Suprapubic skin (tissue), 4 donors: ENCODE measurements at regions not wholly inside any gene's neighbourhood (a gene's known extent, or its start where the extent isn't known, plus 50 kb on each side); places are given as distances from the start of the nearest gene placed in this dataset.
"Not testable (repeated sequence)": the region's sequence is repeated elsewhere in the genome, so short reads cannot be mapped to it uniquely, and the experiment has no call there.

Experiments
- DNase-seq, 2 donors: peaks; one replicate each; pipeline ENCODE4 v3.0.0-alpha.2; 2019; ENCODE audit warnings: low spot score in 2 of 2
- H3K27ac ChIP-seq: fragments of 200-600 bp; sonication (generic); one replicate; pipeline ENCODE4 v1.5.1; 2019
- H3K27me3 ChIP-seq: fragments of 200-600 bp; sonication (generic); one replicate; pipeline ENCODE4 v1.5.1; 2019
- H3K36me3 ChIP-seq: fragments of 200-600 bp; sonication (generic); one replicate; pipeline ENCODE4 v1.5.1; 2019
- H3K4me1 ChIP-seq: fragments of 200-600 bp; sonication (generic); one replicate; pipeline ENCODE4 v1.5.1; 2019
- H3K4me3 ChIP-seq: fragments of 200-600 bp; sonication (generic); one replicate; pipeline ENCODE4 v1.5.1; 2019; ENCODE audit warnings: mild to moderate bottlenecking
- H3K9me3 ChIP-seq: fragments of 200-600 bp; sonication (generic); one replicate; pipeline ENCODE4 v1.5.1; 2019
- CTCF ChIP-seq, 2 donors: fragments of 200-600 bp in 1 of 2; fragments of 450-650 bp in 1 of 2; sonication (generic) in 1 of 2; IDR thresholded peaks; one replicate each; pipeline ENCODE4 v1.5.1; 2016 to 2019; ENCODE audit warnings: antibody characterized with exemption in 2 of 2, mild to moderate bottlenecking in 1 of 2, moderate library complexity in 1 of 2
- EP300 ChIP-seq: sonication (generic); formaldehyde crosslinking; IDR thresholded peaks from one replicate; pipeline ENCODE4 v1.6.1; 2017; ENCODE audit warnings: antibody characterized with exemption
- POLR2A ChIP-seq, 2 donors: fragments of 450-650 bp; IDR thresholded peaks; one replicate each; pipeline ENCODE4 v1.6.1; 2017; ENCODE audit warnings: antibody characterized with exemption in 2 of 2, mild to moderate bottlenecking in 2 of 2, moderate library complexity in 2 of 2
- POLR2AphosphoS5 ChIP-seq, 3 donors: sonication (generic); formaldehyde crosslinking; IDR thresholded peaks; one replicate each; pipeline ENCODE4 v1.6.1; 2017; ENCODE audit warnings: antibody characterized with exemption in 3 of 3
- WGBS: methylation state at CpG from one replicate; pipeline ENCODE4 v1.1.5; 2018; 5-methylcytosine and 5-hydroxymethylcytosine counted together

GRCh38 chr13:48826039-48826438, 149.7 kb upstream of the FNDC3A start:
- no peak overlapping the region for H3K4me3 ChIP-seq

GRCh38 chr13:48826922-48827454, 148.7 kb upstream of the FNDC3A start:
- not testable (repeated sequence) for H3K27me3 ChIP-seq, H3K4me3 ChIP-seq, H3K36me3 ChIP-seq, H3K9me3 ChIP-seq, DNase-seq, H3K27ac ChIP-seq, H3K4me1 ChIP-seq
- 44% methylated on average over 2 of the region's 2 CpGs for WGBS

More at GRCh38 chr13:48826039-48826438, 149.7 kb upstream of the FNDC3A start:
- no peaks in the 10 kb centered on the region for H3K27me3 ChIP-seq
- DNase-seq: no peak
- no peaks in the 10 kb centered on the region for H3K36me3 ChIP-seq
- WGBS: 86% methylated on average over 1 of the region's 2 CpGs
- TF ChIP-seq CTCF (IDR thresholded peaks at IDR 0.05): no peak
- no peak for TF ChIP-seq POLR2AphosphoS5 (IDR thresholded peaks at IDR 0.05)
- no peak for TF ChIP-seq EP300
- no peak for TF ChIP-seq POLR2A (IDR thresholded peaks at IDR 0.05)
- H3K4me1 ChIP-seq: peaks cover 1% of the 10 kb centered on the region
- H3K27ac ChIP-seq: no peak overlapping the region
- no peaks in the 10 kb centered on the region for H3K9me3 ChIP-seq

GRCh38 chr13:48827709-48828108, 148.0 kb upstream of the FNDC3A start:
- Histone ChIP-seq H3K36me3 (no peaks in the 10 kb centered on the region), H3K27me3 (no peaks in the 10 kb centered on the region), H3K4me1 (no peaks in the 10 kb centered on the region), H3K27ac (no peak overlapping the region), H3K9me3 (no peaks in the 10 kb centered on the region), H3K4me3 (no peak overlapping the region)
- 93% methylated on average over 2 of the region's 2 CpGs for WGBS
- TF ChIP-seq POLR2AphosphoS5 (IDR thresholded peaks at IDR 0.05) (no peak), POLR2A (IDR thresholded peaks at IDR 0.05) (no peak), EP300 (no peak), CTCF (IDR thresholded peaks at IDR 0.05) (no peak)
- DNase-seq: no peak

- H3K4me1 ChIP-seq: no peaks in the 10 kb centered on the region
- WGBS: 44% methylated on average over 2 of the region's 2 CpGs
- TF ChIP-seq POLR2AphosphoS5 (IDR thresholded peaks at IDR 0.05) (no peak), EP300 (no peak), CTCF (IDR thresholded peaks at IDR 0.05) (no peak), POLR2A (IDR thresholded peaks at IDR 0.05) (no peak)
These were observed 146.7 kb upstream of the FNDC3A start for GRCh38 chr13:48828962-48829411.

GRCh38 chr13:48829536-48829935, 146.2 kb upstream of the FNDC3A start:
- H3K36me3 ChIP-seq: no peaks in the 10 kb centered on the region
- no peaks in the 10 kb centered on the region for H3K27me3 ChIP-seq
- H3K4me1 ChIP-seq: no peaks in the 10 kb centered on the region
- no peak overlapping the region for H3K27ac ChIP-seq
- no peaks in the 10 kb centered on the region for H3K9me3 ChIP-seq
- 53% methylated on average over 1 of the region's 1 CpG for WGBS
- TF ChIP-seq EP300: no peak
- no peak for TF ChIP-seq CTCF (IDR thresholded peaks at IDR 0.05)
- DNase-seq: no peak
- H3K4me3 ChIP-seq: no peak overlapping the region

More at GRCh38 chr13:48828962-48829411, 146.7 kb upstream of the FNDC3A start:
- Histone ChIP-seq H3K27me3 (no peaks in the 10 kb centered on the region), H3K4me3 (no peak overlapping the region), H3K27ac (no peak overlapping the region), H3K9me3 (no peaks in the 10 kb centered on the region), H3K36me3 (no peaks in the 10 kb centered on the region)
- no peak for DNase-seq

GRCh38 chr13:48831248-48831647, 144.5 kb upstream of the FNDC3A start:
- no peaks in the 10 kb centered on the region for H3K36me3 ChIP-seq
- no peaks in the 10 kb centered on the region for H3K4me1 ChIP-seq
- no peak overlapping the region for H3K27ac ChIP-seq
- no peaks in the 10 kb centered on the region for H3K9me3 ChIP-seq
- H3K4me3 ChIP-seq: no peak overlapping the region
- TF ChIP-seq POLR2AphosphoS5 (IDR thresholded peaks at IDR 0.05) (no peak), EP300 (no peak), CTCF (IDR thresholded peaks at IDR 0.05) (no peak), POLR2A (IDR thresholded peaks at IDR 0.05) (no peak)
- H3K27me3 ChIP-seq: no peaks in the 10 kb centered on the region
- no peak for DNase-seq
- 89% methylated on average over 7 of the region's 7 CpGs for WGBS
